ENCODE measurements at regions not wholly inside any gene's neighbourhood (a gene's known extent, or its start where the extent isn't known, plus 50 kb on each side); places are given as distances from the start of the nearest gene placed in this dataset.

DNA sequence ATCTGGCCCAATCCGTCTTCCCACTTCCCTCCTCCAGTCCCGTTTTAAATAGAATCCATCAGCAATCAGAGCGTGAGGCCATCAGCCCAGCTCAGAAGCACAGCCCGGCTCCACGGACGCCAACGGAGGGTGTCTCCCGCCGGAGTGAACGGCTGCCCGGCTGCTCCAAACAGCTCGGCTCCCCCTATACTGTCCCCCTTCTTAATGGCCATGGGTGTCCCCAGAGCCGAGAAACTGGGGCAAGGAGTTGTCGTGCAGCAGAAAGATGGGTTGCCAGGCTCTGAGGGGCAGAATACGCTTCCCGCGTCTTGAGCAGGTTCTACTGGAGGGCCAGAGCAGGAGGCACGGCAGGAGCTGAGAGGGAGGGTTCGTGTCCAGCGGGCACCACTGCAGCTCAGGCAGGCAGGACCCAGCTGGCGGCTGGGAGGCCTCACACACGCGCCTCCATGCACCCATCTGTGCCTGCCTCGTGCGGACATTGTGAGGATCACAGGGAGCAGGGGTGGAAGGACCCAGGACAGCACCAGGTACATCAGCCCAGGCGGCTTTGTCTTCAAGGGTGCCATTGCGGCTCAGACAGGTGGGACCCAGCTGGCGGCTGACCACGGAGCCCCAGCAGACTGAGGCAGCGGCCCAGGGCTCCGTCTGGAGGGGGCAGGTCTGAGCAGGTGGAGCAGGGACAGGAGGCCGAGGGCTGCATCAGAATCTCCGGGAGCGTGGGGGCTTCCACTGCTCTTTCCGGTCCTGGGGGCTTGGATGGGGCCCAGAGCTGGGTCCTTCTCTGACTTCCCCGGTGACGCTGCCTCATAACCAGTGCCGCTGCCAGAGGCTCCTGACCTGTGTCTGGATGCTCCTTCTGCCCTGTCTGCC lies 882.7 kb downstream of the BRD1 start:
- Mint-ChIP-seq H3K36me3 (ENCODE audit: low read depth) (no peaks in the 10 kb centered on the region), H3K4me3 (no peak overlapping the region), H3K9me3 (no peaks in the 10 kb centered on the region), H3K27me3 (ENCODE audit: low read depth) (peaks cover 32% of the 10 kb centered on the region), H3K27ac (peak overlapping the region in 1 of 3 experiments; percentile 50), H3K4me1 (peaks cover 33% of the 10 kb centered on the region)
- TF ChIP-seq CTCF (IDR thresholded peaks at IDR 0.05; ENCODE audit: unreplicated experiment in 3 of 3) = no peak

- Mint-ChIP-seq H3K9me3 (no peaks in the 10 kb centered on the region), H3K4me1 (peaks cover 39% of the 10 kb centered on the region), H3K4me3 (no peak overlapping the region), H3K36me3 (ENCODE audit: low read depth) (no peaks in the 10 kb centered on the region), H3K27me3 (ENCODE audit: low read depth) (peaks cover 32% of the 10 kb centered on the region), H3K27ac (no peak overlapping the region)
- TF ChIP-seq CTCF (IDR thresholded peaks at IDR 0.05; ENCODE audit: unreplicated experiment in 3 of 3) = no peak
These were observed 883.3 kb downstream of the BRD1 start for GRCh38 chr22:48944433-48944750.

DNA sequence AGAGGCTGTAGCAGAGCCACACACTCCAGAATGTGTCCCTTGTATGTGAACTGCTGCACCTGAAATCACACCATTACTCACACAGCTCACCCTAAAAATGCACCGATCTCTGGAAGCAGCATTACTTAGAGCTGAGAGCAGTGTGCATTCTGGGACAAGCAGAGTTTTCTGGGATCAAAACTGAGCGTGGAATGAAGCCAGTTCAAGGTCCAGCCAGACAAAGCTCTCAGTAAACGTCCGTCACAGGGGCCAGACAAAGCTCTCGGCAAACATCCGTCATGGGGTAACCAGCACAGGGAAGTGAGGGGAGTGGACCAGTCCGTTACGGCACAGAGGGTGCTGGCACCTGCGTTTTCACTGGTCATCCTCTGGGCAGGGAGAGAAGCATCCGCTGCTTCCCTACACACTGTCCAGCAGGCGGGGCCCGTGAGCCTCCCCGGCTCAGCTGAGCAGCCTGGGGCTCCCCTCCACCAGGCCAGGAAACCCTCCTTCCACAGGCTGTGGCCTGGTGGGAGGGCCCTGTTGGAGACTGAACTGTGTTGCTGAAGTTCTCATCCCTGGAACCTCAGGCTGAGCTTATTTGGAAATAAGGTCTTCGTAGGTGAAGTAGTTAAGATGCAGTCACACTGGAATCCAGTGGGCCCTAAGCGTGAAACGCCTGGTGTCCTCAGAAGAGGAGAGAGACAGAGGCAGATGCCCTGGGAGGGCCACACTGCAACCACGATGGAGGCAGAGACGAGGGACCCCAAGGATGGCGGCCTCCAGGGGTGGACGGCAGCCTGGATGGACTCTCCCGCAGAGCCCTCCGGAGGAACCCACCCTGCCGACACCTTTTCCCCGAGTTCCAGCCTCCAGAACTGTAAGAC lies 883.9 kb downstream of the BRD1 start:
- no peak overlapping the region for H3K27ac Mint-ChIP-seq
- peaks cover 39% of the 10 kb centered on the region for H3K4me1 Mint-ChIP-seq
- no peak overlapping the region for H3K4me3 Mint-ChIP-seq
- H3K27me3 Mint-ChIP-seq (ENCODE audit: low read depth) = peaks cover 31% of the 10 kb centered on the region
- no peaks in the 10 kb centered on the region for H3K36me3 Mint-ChIP-seq (ENCODE audit: low read depth)
- TF ChIP-seq CTCF (IDR thresholded peaks at IDR 0.05; ENCODE audit: unreplicated experiment in 3 of 3) = peak; percentile 41 to 55 (median 45)
- no peaks in the 10 kb centered on the region for H3K9me3 Mint-ChIP-seq

GRCh38 chr22:48942698-48943566 lies 884.7 kb downstream of the BRD1 start:
- Mint-ChIP-seq H3K4me3 (no peak overlapping the region), H3K36me3 (ENCODE audit: low read depth) (no peaks in the 10 kb centered on the region), H3K4me1 (peaks cover 44% of the 10 kb centered on the region), H3K27ac (no peak overlapping the region), H3K9me3 (no peaks in the 10 kb centered on the region), H3K27me3 (ENCODE audit: low read depth) (peaks cover 29% of the 10 kb centered on the region)
- no peak for TF ChIP-seq CTCF (IDR thresholded peaks at IDR 0.05; ENCODE audit: unreplicated experiment in 3 of 3)

DNA sequence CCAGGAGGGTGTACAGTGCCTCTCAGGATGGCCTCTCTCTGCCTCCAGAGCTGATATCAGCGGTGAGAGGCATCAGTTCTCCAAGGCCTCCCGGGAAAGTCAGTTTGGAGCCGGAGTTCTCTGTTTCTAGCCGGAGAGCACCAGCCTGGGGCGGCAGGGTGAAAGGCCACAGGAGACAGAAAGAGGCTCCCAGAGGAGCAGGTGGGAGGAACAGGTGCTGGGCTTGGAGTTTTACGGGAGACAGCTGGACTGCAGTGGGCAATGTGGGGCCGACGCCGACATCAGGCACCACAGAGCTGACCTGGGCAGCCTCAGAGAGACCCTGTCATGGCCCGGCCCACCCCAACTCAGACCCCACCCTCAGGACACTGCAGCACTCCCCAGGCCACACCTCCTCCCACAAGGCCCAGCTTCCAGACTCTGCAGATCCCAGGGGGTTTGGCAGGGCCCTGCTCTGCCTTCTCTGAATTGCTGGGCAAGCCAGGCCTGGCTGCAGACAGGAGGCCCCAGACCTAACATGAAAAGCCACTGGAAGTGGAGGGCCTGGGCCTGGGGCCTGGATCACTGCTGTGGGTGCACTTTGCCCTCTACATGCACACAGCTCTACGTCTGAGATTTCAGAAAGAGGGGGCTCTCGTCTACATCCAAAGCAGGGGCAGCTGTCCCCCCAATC lies 885.6 kb downstream of the BRD1 start:
- Mint-ChIP-seq H3K4me3 (no peak overlapping the region), H3K36me3 (ENCODE audit: low read depth) (no peaks in the 10 kb centered on the region), H3K4me1 (peaks cover 44% of the 10 kb centered on the region), H3K9me3 (no peaks in the 10 kb centered on the region), H3K27me3 (ENCODE audit: low read depth) (peaks cover 24% of the 10 kb centered on the region), H3K27ac (no peak overlapping the region)
- TF ChIP-seq CTCF (IDR thresholded peaks at IDR 0.05; ENCODE audit: unreplicated experiment in 3 of 3) = no peak

All from nephron (organoid).